HepG2 (cell line): ENCODE measurements at regions not wholly inside any gene's neighbourhood (a gene's known extent, or its start where the extent isn't known, plus 50 kb on each side); places are given as distances from the start of the nearest gene placed in this dataset.

Experiments used
- ATAC-seq: fragments of 200-7000 bp; cut with Tn5 transposase; 3 replicates; pipeline ENCODE4 v1.9.1; 2020; ENCODE audit warnings: mild to moderate bottlenecking, moderate library complexity
- BruUV-seq: library from RNA; stranded (reverse); fragments of 400-500 nt; replicated peaks from 2 replicates; lab custom pipeline; 2021; lab: Mats Ljungman, UMichigan
- CTCF ChIA-PET: fragments of 300-600 bp; formaldehyde crosslinking; extraction: SDS; loops from one replicate; lab custom pipeline; 2021; ENCODE audit warnings: low total read pairs, inconsistent platforms, low intra/inter-chr PET ratio; lab: Yijun Ruan, JAX
- POLR2A ChIA-PET: fragments of 350-600 bp; sonication (Branson Sonifier 250); formaldehyde crosslinking; loops from one replicate; lab custom pipeline; 2020; ENCODE audit warnings: antibody characterized with exemption, inconsistent platforms; lab: Yijun Ruan, JAX
- DNase-seq: peaks from one replicate; pipeline ENCODE4 v3.0.0-alpha.2; 2015; ENCODE audit warnings: low spot score
- FAIRE-seq: peaks from 3 replicates; lab custom pipeline; 2011; peaks lifted over from hg19 to GRCh38; lab: Jason Lieb, UNC
- H2AFZ ChIP-seq: one replicate; pipeline ENCODE4 v1.6.1; 2011; ENCODE audit warnings: low read length, inconsistent platforms
- H3K27ac ChIP-seq: fragments of 300-600 bp; 3 replicates; pipeline ENCODE4 v1.8.0; 2011; ENCODE audit warnings: mixed run types, mild to moderate bottlenecking, mixed read lengths, low read length, inconsistent platforms; ENCODE audit not compliant: insufficient read depth; ENCODE audit errors: extremely low read length
- H3K27me3 ChIP-seq, 2 experiments: fragments of 200-600 bp in 1 of 2; 2 replicates in 1 of 2; 3 replicates in 1 of 2; pipeline versions ENCODE4 v1.6.0 to v1.8.0; 2011; ENCODE audit warnings: low read length in 2 of 2, mild to moderate bottlenecking in 2 of 2, moderate library complexity in 2 of 2, inconsistent platforms in 1 of 2; ENCODE audit not compliant: insufficient read depth in 2 of 2, control insufficient read depth in 1 of 2
- H3K36me3 ChIP-seq, 2 experiments: fragments of 200-600 bp in 1 of 2; replicated peaks in 1 of 2; 2 replicates in 1 of 2; 3 replicates in 1 of 2; pipeline versions ENCODE4 v1.5.1 to v1.8.0; 2011; ENCODE audit warnings: low read length in 2 of 2, inconsistent platforms in 1 of 2; ENCODE audit not compliant: insufficient read depth in 2 of 2, control insufficient read depth in 1 of 2
- H3K4me1 ChIP-seq: 2 replicates; pipeline ENCODE4 v1.5.1; 2012; ENCODE audit warnings: low read length, inconsistent platforms; ENCODE audit not compliant: insufficient read depth
- H3K4me2 ChIP-seq: 2 replicates; pipeline ENCODE4 v1.6.0; 2011; ENCODE audit warnings: low read depth, low read length, inconsistent platforms
- H3K4me3 ChIP-seq, 3 experiments: fragments of 200-600 bp in 1 of 3; sonication (generic), shearing (Covaris generic) in 1 of 3; replicated peaks in 1 of 3; 2 replicates each; pipeline ENCODE4 v1.5.1; 2011 to 2016; ENCODE audit warnings: low read length in 3 of 3, inconsistent platforms in 2 of 3, low read depth in 2 of 3, mild to moderate bottlenecking in 2 of 3, control low read depth in 1 of 3, mixed read lengths in 1 of 3; ENCODE audit not compliant: insufficient read depth in 1 of 3
- H3K79me2 ChIP-seq: one replicate; pipeline ENCODE4 v1.6.1; 2011; ENCODE audit warnings: low read length, inconsistent platforms; ENCODE audit not compliant: insufficient read depth
- H3K9ac ChIP-seq: 2 replicates; pipeline ENCODE4 v1.6.0; 2011; ENCODE audit warnings: mild to moderate bottlenecking, low read depth, low read length, inconsistent platforms; ENCODE audit not compliant: insufficient read depth
- H3K9me3 ChIP-seq: 2 replicates; pipeline ENCODE4 v1.5.1; 2012; ENCODE audit warnings: mild to moderate bottlenecking, low read length
- H4K20me1 ChIP-seq: 2 replicates; pipeline ENCODE4 v1.6.0; 2011; ENCODE audit warnings: inconsistent platforms, mild to moderate bottlenecking, low read length, moderate library complexity; ENCODE audit not compliant: insufficient read depth
- ESRRA ChIP-seq: sonication (generic); formaldehyde crosslinking; IDR thresholded peaks from 2 replicates; pipeline ENCODE4 v1.5.1; 2020; ENCODE audit warnings: mild to moderate bottlenecking, low read depth, missing genetic modification reagents
- HMG20B ChIP-seq: conservative IDR thresholded peaks from 2 replicates; pipeline ENCODE4 v1.6.1; 2016; ENCODE audit warnings: missing genetic modification reagents, missing compliant biosample characterization
- MAFF ChIP-seq: IDR thresholded peaks from 2 replicates; pipeline ENCODE4 v1.6.1; 2011; ENCODE audit warnings: low read depth, low read length, improper control_type of control experiment
- MAFK ChIP-seq, 2 experiments: IDR thresholded peaks in 1 of 2; conservative IDR thresholded peaks in 1 of 2; 2 replicates each; pipeline ENCODE4 v1.6.1; 2011; ENCODE audit warnings: improper control_type of control experiment in 2 of 2, low read length in 2 of 2
- SMYD3 ChIP-seq: sonication (generic); formaldehyde crosslinking; IDR thresholded peaks from 2 replicates; pipeline ENCODE4 v1.8.1; 2023; ENCODE audit warnings: mild to moderate bottlenecking, missing genetic modification reagents
- SRF ChIP-seq: IDR thresholded peaks from 2 replicates; pipeline ENCODE4 v1.6.1; 2011; ENCODE audit warnings: mild to moderate bottlenecking, low read depth, low read length, moderate library complexity
- ZNF143 ChIP-seq: sonication (generic); formaldehyde crosslinking; IDR thresholded peaks from 2 replicates; pipeline ENCODE4 v1.4.0; 2020; ENCODE audit warnings: missing genetic modification reagents
- ZNF34 ChIP-seq: sonication (generic); formaldehyde crosslinking; IDR thresholded peaks from 2 replicates; pipeline ENCODE4 v1.4.0; 2020; ENCODE audit warnings: mild to moderate bottlenecking, missing genetic modification reagents, borderline replicate concordance
- ZNF619 ChIP-seq: sonication (generic); formaldehyde crosslinking; IDR thresholded peaks from 2 replicates; pipeline ENCODE4 v1.4.0; 2020; ENCODE audit warnings: mild to moderate bottlenecking, missing genetic modification reagents
- WGBS: methylation state at CpG from one replicate; pipeline ENCODE4 v1.1.6; 2017; ENCODE audit warnings: low lambda C conversion rate; 5-methylcytosine and 5-hydroxymethylcytosine counted together
- in situ Hi-C: cut with HindIII; loops from 2 replicates; pipeline ENCODE4 v1.10.0; 2017; ENCODE audit warnings: low pct_unique_long_range_greater_than_20kb; ENCODE audit not compliant: extremely low pct_ligation_motif_present
- intact Hi-C: fragments of 100-400 bp; cut with micrococcal nuclease; formaldehyde crosslinking; loops from one replicate; pipeline ENCODE4 v1.10.0; 2022; ENCODE audit not compliant: unreplicated experiment
- TF ChIP-seq, protein P1 (sequence below): sonication (generic); formaldehyde crosslinking; IDR thresholded peaks from 2 replicates; pipeline ENCODE4 v1.5.1; 2020; ENCODE audit warnings: missing genetic modification reagents, mild to moderate bottlenecking, borderline replicate concordance
- TF ChIP-seq, protein P2 (sequence below): sonication (generic); formaldehyde crosslinking; IDR thresholded peaks from 2 replicates; pipeline ENCODE4 v1.4.0; 2020; ENCODE audit warnings: low read depth, mild to moderate bottlenecking, missing genetic modification reagents

DNA sequence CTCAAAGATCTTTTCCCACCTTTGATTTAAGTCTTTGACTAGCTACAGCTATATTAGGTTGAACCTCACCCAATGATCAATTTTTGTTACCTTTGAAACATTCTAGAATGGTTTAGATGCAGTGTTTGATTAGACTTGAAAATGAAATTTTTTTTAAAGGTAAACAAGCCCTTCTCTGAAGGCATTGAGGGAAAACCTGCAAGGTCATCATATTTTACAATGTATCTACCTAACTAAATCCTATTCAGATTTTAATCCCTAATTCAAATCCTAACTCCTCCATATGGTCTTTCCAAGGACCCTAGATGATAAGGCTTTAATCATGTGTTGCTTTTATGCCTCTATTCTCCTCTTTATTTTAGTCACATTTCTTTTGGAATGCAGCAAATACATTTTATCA is 95.4 kb downstream of the ALG10B start:
- H3K4me1 ChIP-seq, result no peaks in the 10 kb centered on the region
- ChIA-PET CTCF (no interaction called here), POLR2A (no interaction called here)
- no peaks in the 10 kb centered on the region for H3K27me3 ChIP-seq
- H2AFZ ChIP-seq, result no peak overlapping the region
- H3K9me3 ChIP-seq, result no peaks in the 10 kb centered on the region
- FAIRE-seq (no peak), DNase-seq (no peak), ATAC-seq (no peak)
- no peak overlapping the region for H3K4me3 ChIP-seq
- in situ Hi-C loops (no loop called here), intact Hi-C loops (no loop called here)
- H3K4me2 ChIP-seq, result no peak overlapping the region
- H3K36me3 ChIP-seq, result no peaks in the 10 kb centered on the region
- H3K79me2 ChIP-seq, result no peaks in the 10 kb centered on the region
- no peaks in the 10 kb centered on the region for H4K20me1 ChIP-seq
- H3K9ac ChIP-seq, result no peak overlapping the region
- TF ChIP-seq MAFF (peak; percentile 94), HMG20B (no peak), MAFK (conservative IDR thresholded peaks at IDR 0.05 in 1 of 2, IDR thresholded peaks at IDR 0.05 in 1 of 2; ENCODE audit: low read length in 2 of 2) (peak; percentile 89 to 95)
- no peak overlapping the region for H3K27ac ChIP-seq
- BruUV-seq, result no TSS peak

DNA sequence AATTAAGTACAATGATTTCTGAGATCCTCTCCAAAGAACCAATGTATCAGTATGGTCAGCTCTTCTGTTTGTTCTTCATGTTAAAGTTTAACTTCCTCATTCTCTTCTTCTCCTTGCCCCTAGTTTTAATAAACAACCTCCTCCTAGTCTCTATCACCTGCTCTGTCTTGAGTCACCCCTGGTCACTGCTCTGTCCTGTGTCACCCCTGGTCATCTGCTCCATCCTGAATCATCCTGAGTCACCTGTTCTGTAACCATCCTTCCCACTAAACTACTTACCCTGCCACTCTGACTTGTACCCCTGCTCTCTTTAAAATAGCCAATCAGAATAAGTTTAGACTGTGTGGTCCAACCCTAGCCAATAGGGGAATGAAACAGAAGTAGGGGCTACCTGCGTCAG is 100.5 kb downstream of the ALG10B start:
- Histone ChIP-seq H3K4me3 (no peak overlapping the region), H3K79me2 (no peaks in the 10 kb centered on the region), H3K27me3 (no peaks in the 10 kb centered on the region), H2AFZ (no peak overlapping the region), H3K9ac (no peak overlapping the region), H4K20me1 (no peaks in the 10 kb centered on the region), H3K36me3 (no peaks in the 10 kb centered on the region), H3K4me2 (no peak overlapping the region), H3K27ac (no peak overlapping the region), H3K9me3 (peaks cover 7% of the 10 kb centered on the region), H3K4me1 (no peaks in the 10 kb centered on the region)
- POLR2A ChIA-PET, result no interaction called here
- in situ Hi-C loops (no loop called here), intact Hi-C loops (no loop called here)
- ATAC-seq (no peak), FAIRE-seq (no peak), DNase-seq (no peak)
- BruUV-seq, result no TSS peak
- 0% methylated on average over 1 of the region's 1 CpG for WGBS
- CTCF ChIA-PET, result no interaction called here
- TF ChIP-seq SMYD3, result no peak
- TF ChIP-seq ZNF143, result no peak
- TF ChIP-seq, protein P1, sequence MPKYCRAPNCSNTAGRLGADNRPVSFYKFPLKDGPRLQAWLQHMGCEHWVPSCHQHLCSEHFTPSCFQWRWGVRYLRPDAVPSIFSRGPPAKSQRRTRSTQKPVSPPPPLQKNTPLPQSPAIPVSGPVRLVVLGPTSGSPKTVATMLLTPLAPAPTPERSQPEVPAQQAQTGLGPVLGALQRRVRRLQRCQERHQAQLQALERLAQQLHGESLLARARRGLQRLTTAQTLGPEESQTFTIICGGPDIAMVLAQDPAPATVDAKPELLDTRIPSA (CRISPR knock-in tag), result no peak
- TF ChIP-seq ESRRA (CRISPR knock-in tag), result no peak
- TF ChIP-seq ZNF619, result no peak
- no peak for TF ChIP-seq SRF
- TF ChIP-seq, protein P2, sequence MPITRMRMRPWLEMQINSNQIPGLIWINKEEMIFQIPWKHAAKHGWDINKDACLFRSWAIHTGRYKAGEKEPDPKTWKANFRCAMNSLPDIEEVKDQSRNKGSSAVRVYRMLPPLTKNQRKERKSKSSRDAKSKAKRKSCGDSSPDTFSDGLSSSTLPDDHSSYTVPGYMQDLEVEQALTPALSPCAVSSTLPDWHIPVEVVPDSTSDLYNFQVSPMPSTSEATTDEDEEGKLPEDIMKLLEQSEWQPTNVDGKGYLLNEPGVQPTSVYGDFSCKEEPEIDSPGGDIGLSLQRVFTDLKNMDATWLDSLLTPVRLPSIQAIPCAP, result no peak
- TF ChIP-seq ZNF34 (CRISPR knock-in tag), result no peak
